Mesenchymal stem cell (in vitro differentiated cells and primary cell): ENCODE measurements at regions not wholly inside any gene's neighbourhood (a gene's known extent, or its start where the extent isn't known, plus 50 kb on each side); places are given as distances from the start of the nearest gene placed in this dataset. TPM values are rescaled to one million over a fixed set of nuclear protein-coding genes. Genes with fewer than 3 reads are reported as not detected.

Experiments used
- small RNA-seq: library from polyadenylated mRNA; stranded (forward); fragments of <200 nt; extraction: miRNeasy Mini kit (QIAGEN cat#:217004); gene quantifications from one replicate; pipeline ENCODE3, GENCODE V24; 2013; ENCODE audit warnings: low read depth

Small RNA genes lying in the stretch of these regions (small RNA-seq; reads per million reads assigned to genes)
- not detected for gene HIGD1AP2
- gene RNU6-67P: not detected
- not detected for gene RNU6-77P
